Activated CD4-positive, alpha-beta memory T cell treated with anti-CD3 and anti-CD28 coated beads for 36 hours (primary cell): ENCODE measurements at regions not wholly inside any gene's neighbourhood (a gene's known extent, or its start where the extent isn't known, plus 50 kb on each side); places are given as distances from the start of the nearest gene placed in this dataset.
"Not testable (repeated sequence)": the region's sequence is repeated elsewhere in the genome, so short reads cannot be mapped to it uniquely, and the experiment has no call there.

Experiments used
- CTCF ChIA-PET: fragments of 350-600 bp; sonication (Branson Sonifier 250); formaldehyde crosslinking; loops from one replicate; lab custom pipeline; 2021; ENCODE audit warnings: antibody characterized with exemption, inconsistent platforms; lab: Charles Lee
- POLR2A ChIA-PET: fragments of 350-600 bp; sonication (Branson Sonifier 250); formaldehyde crosslinking; loops from one replicate; lab custom pipeline; 2021; ENCODE audit warnings: antibody characterized with exemption; lab: Charles Lee
- DNase-seq: peaks from one replicate; pipeline ENCODE4 v3.0.0-alpha.2; 2020
- H3K27ac Mint-ChIP-seq: one replicate; pipeline ENCODE4 v1.8.0; 2021; ENCODE audit warnings: mixed read lengths
- H3K27me3 Mint-ChIP-seq: one replicate; pipeline ENCODE4 v1.8.0; 2021; ENCODE audit warnings: mixed read lengths
- H3K36me3 Mint-ChIP-seq: one replicate; pipeline ENCODE4 v1.8.0; 2021; ENCODE audit warnings: mixed read lengths
- H3K4me1 Mint-ChIP-seq: one replicate; pipeline ENCODE4 v1.8.0; 2021; ENCODE audit warnings: low read depth, mixed read lengths
- H3K4me3 Mint-ChIP-seq: one replicate; pipeline ENCODE4 v1.8.0; 2021; ENCODE audit warnings: mild to moderate bottlenecking, mixed read lengths
- H3K9me3 Mint-ChIP-seq: one replicate; pipeline ENCODE4 v1.8.0; 2021; ENCODE audit warnings: mixed read lengths
- intact Hi-C: fragments of 100-400 bp; cut with micrococcal nuclease; formaldehyde crosslinking; loops from one replicate; pipeline ENCODE4 v1.15.1; 2023

DNA sequence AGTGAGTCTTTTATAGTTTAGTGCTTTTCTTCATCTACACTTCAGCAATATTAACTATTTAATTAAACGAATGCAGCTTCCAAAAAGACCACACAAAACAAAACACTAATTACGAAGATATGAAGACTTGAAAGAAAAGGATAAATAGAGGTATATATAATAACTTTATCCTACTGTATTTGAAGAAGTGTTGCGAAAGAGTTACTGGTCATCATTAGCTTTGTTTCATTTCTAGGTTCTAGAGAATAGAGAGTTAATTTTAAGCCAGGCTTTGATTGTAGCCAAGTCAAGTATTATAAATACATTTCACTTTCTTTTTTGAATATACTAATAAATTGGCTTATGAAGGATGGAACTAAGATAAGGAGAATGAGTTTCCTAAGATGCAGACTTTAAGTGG lies 416.8 kb upstream of the GBE1 start:
- DNase-seq: no peak
- intact Hi-C loops: no loop called here
- H3K27ac Mint-ChIP-seq: no peak overlapping the region
- ChIA-PET CTCF (interaction anchor here (0.5 kb wide), 1 partner anchor 17 kb away, joined by 3 read pairs; no protein-coding TSS in a partner anchor), POLR2A (no interaction called here)
- no peaks in the 10 kb centered on the region for H3K36me3 Mint-ChIP-seq
- no peaks in the 10 kb centered on the region for H3K4me1 Mint-ChIP-seq
- H3K27me3 Mint-ChIP-seq: no peaks in the 10 kb centered on the region
- no peaks in the 10 kb centered on the region for H3K9me3 Mint-ChIP-seq
- no peak overlapping the region for H3K4me3 Mint-ChIP-seq

DNA sequence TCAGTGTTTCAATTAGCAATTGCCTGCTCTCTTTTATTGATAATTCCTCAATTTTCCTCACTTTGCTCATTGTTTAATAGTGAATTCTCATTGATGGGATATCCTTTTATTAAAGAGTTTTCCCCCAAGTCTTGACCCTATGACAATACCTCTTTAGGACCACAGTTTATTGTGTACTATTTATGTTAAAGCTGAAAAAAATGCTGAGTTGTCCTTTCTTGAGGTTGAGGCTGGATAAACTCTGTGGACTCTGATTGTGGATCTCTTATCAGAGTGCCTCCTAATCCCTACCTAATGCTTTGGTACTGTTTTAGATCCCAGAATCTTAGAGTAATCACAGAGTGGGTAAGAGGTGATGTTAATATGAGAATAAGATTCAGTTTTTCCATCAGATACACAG lies 416.3 kb upstream of the GBE1 start:
- no peak overlapping the region for H3K4me3 Mint-ChIP-seq
- H3K36me3 Mint-ChIP-seq: no peaks in the 10 kb centered on the region
- H3K27ac Mint-ChIP-seq: no peak overlapping the region
- intact Hi-C loops: no loop called here
- ChIA-PET CTCF (no interaction called here), POLR2A (no interaction called here)
- H3K4me1 Mint-ChIP-seq: no peaks in the 10 kb centered on the region
- DNase-seq: no peak
- no peaks in the 10 kb centered on the region for H3K27me3 Mint-ChIP-seq
- no peaks in the 10 kb centered on the region for H3K9me3 Mint-ChIP-seq

DNA sequence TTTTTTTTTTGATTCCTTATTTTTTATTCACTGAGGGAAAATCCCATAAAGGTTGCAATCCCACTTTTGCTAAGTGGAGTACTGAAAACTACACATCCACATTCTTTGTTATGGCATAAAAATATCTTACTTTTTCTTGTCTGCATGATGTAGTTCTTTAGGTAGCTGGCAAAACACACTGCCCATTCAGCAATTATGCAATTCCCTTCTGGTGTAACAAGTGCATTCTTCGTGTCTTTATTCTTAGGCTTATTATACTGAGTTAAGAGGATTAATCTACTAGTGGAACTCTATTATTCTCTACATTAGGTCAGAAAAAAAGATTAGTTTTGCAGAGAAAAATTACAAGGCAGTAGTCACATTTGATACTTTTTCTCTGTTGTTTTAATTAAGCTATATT lies 403.8 kb upstream of the GBE1 start:
- ChIA-PET POLR2A (no interaction called here), CTCF (no interaction called here)
- no peak for DNase-seq
- Mint-ChIP-seq H3K9me3 (no peaks in the 10 kb centered on the region), H3K27me3 (no peaks in the 10 kb centered on the region), H3K27ac (no peak overlapping the region), H3K36me3 (no peaks in the 10 kb centered on the region), H3K4me1 (no peaks in the 10 kb centered on the region), H3K4me3 (no peak overlapping the region)
- intact Hi-C loops: no loop called here

DNA sequence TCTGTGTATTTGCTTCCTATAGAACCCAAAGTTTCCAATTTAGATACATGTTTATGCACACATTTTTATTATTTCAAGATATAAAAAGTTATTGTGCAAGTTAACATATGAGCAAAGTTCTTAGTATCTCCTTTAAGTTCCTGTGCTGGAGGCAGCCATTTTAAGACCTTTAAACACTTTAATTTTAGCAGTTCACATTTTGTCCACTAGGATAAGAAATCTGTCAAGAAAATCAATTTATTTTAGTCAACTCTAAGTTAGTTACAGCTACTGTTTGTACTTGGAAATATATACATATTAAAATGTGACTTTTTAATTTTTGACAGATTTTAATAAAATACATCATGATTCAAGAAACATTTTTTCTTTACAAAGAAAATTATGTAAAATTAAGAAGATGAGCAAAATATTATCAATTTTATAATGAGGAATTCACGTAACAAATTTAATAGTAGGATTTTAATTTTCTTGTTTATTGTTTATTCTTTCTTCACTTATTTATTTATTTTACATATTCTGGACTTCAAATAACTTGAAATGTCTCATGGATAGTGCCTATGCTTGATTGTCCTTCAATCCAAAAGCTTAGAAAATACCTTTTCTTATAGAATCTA lies 402.6 kb upstream of the GBE1 start:
- Mint-ChIP-seq H3K36me3 (no peaks in the 10 kb centered on the region), H3K4me1 (no peaks in the 10 kb centered on the region), H3K9me3 (no peaks in the 10 kb centered on the region), H3K4me3 (no peak overlapping the region), H3K27me3 (no peaks in the 10 kb centered on the region), H3K27ac (no peak overlapping the region)
- no peak for DNase-seq
- CTCF ChIA-PET: no interaction called here
- POLR2A ChIA-PET: no interaction called here
- intact Hi-C loops: no loop called here

DNA sequence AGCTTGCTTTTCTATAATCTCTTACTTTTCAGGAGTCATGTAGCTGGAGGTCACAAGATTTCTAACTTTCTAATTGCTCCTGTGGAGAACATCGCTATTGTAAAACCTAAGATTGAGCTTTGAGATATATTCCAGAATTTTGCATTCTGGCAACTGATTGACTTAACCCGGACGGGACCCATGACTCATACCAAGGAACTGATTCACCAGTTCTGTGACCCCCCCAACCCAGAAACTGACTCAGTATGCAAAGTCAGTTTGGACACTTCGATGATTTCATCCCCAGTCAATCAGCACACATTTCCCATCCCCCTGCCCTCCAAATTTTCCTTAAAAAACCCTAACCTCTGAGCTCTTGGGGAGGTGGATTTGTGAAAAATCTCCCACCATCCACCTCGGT lies 396.5 kb upstream of the GBE1 start:
- ChIA-PET CTCF (no interaction called here), POLR2A (no interaction called here)
- intact Hi-C loops: no loop called here
- no peaks in the 10 kb centered on the region for H3K4me1 Mint-ChIP-seq
- no peak overlapping the region for H3K4me3 Mint-ChIP-seq
- DNase-seq: no peak
- H3K36me3 Mint-ChIP-seq: no peaks in the 10 kb centered on the region
- H3K27me3 Mint-ChIP-seq: no peaks in the 10 kb centered on the region
- no peak overlapping the region for H3K27ac Mint-ChIP-seq
- H3K9me3 Mint-ChIP-seq: no peaks in the 10 kb centered on the region

DNA sequence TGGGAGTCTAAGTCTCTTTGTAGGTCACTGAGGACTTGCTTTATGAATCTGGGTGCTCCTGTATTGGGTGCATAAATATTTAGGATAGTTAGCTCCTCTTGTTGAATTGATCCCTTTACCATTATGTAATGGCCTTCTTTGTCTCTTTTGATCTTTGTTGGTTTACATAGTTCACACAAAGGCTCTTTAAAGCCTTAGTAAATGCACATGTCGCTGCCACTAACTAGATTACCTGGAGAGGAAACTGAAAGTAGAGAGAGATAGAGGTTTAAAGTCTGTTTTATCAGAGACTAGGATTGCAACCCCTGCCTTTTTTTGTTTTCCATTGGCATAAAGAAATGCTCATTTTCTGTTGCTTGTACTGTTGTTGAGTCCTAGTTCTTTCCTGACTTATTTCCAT lies 392.4 kb upstream of the GBE1 start:
- H3K27me3 Mint-ChIP-seq, H3K27ac Mint-ChIP-seq, intact Hi-C loops, H3K4me3 Mint-ChIP-seq, H3K4me1 Mint-ChIP-seq, POLR2A ChIA-PET, DNase-seq, CTCF ChIA-PET, H3K36me3 Mint-ChIP-seq, H3K9me3 Mint-ChIP-seq: not testable (repeated sequence)

DNA sequence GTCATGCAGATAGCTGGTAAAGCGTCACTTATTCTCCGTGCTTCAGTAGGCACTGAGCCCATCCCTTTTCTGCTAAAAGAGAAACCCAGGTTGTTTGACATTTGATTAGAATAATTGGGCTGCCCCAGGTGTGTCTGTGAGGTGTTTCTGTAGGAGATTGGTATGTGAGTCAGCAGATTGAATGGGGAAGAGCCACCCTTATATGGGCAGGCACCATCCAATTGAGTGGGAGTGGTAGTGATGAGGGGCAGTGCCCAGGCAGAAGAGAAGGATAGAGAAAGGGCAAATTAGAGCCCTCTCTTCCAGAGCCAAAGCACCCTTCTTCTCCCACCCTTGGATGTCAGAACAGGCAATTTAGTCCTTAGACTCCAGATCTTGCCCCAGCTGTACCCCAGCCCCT lies 384.3 kb upstream of the GBE1 start:
- H3K4me1 Mint-ChIP-seq: no peaks in the 10 kb centered on the region
- no peak overlapping the region for H3K4me3 Mint-ChIP-seq
- H3K36me3 Mint-ChIP-seq: no peaks in the 10 kb centered on the region
- H3K9me3 Mint-ChIP-seq: no peaks in the 10 kb centered on the region
- ChIA-PET POLR2A (no interaction called here), CTCF (no interaction called here)
- H3K27ac Mint-ChIP-seq: no peak overlapping the region
- no peak for DNase-seq
- no peaks in the 10 kb centered on the region for H3K27me3 Mint-ChIP-seq
- intact Hi-C loops: no loop called here

DNA sequence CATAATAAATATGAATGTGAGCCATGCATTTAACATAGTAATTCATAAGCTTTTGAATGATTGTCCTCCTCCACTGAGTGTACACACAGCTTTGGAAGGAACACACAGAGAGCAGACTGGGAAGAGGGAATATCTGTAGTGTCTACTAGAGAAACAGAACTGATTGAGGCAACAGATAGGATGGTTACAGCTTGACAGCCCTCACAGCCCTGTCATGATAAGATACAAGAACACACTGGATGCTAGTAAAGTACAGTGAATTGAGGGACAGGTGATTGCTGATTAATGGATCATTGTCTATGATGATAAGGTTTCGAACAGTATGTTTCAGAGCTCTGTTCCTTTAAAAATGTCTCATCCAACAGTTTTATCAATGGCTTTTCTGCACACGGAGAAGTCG lies 383.4 kb upstream of the GBE1 start:
- ChIA-PET POLR2A (no interaction called here), CTCF (interaction anchor here (1.0 kb wide), 1 partner anchor 13 kb away, joined by 3 read pairs; no protein-coding TSS in a partner anchor)
- DNase-seq: no peak
- H3K36me3 Mint-ChIP-seq: no peaks in the 10 kb centered on the region
- H3K9me3 Mint-ChIP-seq: no peaks in the 10 kb centered on the region
- intact Hi-C loops: no loop called here
- H3K27ac Mint-ChIP-seq: no peak overlapping the region
- no peaks in the 10 kb centered on the region for H3K4me1 Mint-ChIP-seq
- no peaks in the 10 kb centered on the region for H3K27me3 Mint-ChIP-seq
- no peak overlapping the region for H3K4me3 Mint-ChIP-seq

DNA sequence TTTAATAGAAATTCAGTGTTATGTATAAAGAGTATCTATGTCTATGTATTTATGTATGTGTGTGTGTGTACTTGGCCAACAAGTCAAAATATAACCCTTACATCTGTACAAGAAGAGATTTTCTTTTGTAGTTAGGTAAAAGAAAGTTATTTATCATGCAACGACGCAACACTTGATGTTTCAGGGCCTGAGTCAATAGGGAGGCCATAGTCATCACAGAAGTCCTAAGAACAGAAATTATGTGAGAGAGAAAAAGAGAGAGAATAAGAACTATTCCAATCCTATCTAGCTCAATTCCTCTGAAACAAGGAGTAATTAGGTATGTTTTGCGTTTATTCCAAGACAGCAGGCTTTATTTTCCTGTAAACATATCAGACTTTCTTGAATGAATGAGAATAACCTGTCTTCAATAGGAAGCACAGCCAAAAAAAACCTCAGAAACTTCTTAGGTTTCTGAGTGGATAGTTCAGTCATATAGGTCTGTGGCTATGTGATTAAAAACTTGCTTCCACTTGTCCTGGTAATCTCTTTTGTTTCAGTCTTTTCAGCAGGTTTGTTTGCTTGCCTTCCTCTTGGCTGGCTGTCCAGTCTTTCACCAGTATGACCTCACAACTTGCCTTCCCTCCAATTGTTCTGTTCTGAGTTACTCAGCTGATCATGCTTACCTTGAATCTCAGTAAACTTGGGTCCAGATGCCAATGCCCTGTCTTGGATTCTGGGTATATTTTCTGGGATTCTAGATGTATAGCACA lies 382.4 kb upstream of the GBE1 start:
- no peak for DNase-seq
- H3K4me1 Mint-ChIP-seq: no peaks in the 10 kb centered on the region
- intact Hi-C loops: no loop called here
- H3K4me3 Mint-ChIP-seq: no peak overlapping the region
- no peaks in the 10 kb centered on the region for H3K27me3 Mint-ChIP-seq
- no peak overlapping the region for H3K27ac Mint-ChIP-seq
- no peaks in the 10 kb centered on the region for H3K9me3 Mint-ChIP-seq
- ChIA-PET POLR2A (no interaction called here), CTCF (interaction anchor here (1.0 kb wide), 1 partner anchor 12 kb away, joined by 3 read pairs; no protein-coding TSS in a partner anchor)
- H3K36me3 Mint-ChIP-seq: no peaks in the 10 kb centered on the region

DNA sequence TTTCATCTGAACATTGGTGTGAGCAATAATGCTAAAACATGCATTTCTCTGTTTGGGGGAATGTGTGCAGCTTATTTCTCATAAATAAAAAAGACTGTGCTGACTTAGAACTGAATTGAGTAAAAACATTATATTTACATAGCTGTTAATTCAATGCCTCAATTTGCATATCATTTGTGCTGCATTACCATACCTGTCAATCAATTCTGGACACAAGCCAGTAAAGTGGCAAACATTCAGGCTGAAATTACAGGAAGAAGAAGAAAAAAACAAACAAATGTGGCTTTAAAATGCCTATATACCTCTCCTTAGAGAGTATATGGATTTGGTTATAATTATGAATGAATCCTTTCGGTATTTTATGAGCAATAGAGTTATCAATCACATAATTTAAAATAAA lies 380.1 kb upstream of the GBE1 start:
- intact Hi-C loops: no loop called here
- Mint-ChIP-seq H3K4me1 (no peaks in the 10 kb centered on the region), H3K36me3 (no peaks in the 10 kb centered on the region), H3K4me3 (no peak overlapping the region), H3K27me3 (no peaks in the 10 kb centered on the region), H3K9me3 (no peaks in the 10 kb centered on the region), H3K27ac (no peak overlapping the region)
- POLR2A ChIA-PET: no interaction called here
- DNase-seq: no peak
- CTCF ChIA-PET: interaction anchor here (1.9 kb wide), 1 partner anchor 9 kb away, joined by 5 read pairs; no protein-coding TSS in a partner anchor

DNA sequence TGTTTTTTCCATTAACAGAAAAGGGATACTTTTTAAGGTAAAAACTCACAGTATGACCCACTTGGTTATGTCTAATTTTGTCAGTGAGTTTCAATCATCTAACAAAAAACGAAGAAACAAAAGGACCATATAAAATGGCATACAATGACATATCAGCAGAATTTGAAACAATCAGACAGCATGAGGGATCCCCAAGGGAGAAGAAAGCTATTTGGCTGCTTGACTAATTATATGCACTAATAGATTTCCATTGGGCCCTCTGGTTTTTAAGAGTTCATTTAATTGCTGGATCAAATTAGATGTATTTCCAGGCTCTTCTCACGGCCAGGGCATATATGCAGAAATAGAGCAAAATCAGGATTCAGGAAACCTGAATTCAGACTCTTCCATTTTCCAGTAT lies 376.4 kb upstream of the GBE1 start:
- H3K27ac Mint-ChIP-seq: no peak overlapping the region
- H3K36me3 Mint-ChIP-seq: no peaks in the 10 kb centered on the region
- no peak for DNase-seq
- no peaks in the 10 kb centered on the region for H3K27me3 Mint-ChIP-seq
- H3K9me3 Mint-ChIP-seq: no peaks in the 10 kb centered on the region
- H3K4me3 Mint-ChIP-seq: no peak overlapping the region
- CTCF ChIA-PET: interaction anchor here (1.2 kb wide), 1 partner anchor 647 kb away, joined by 3 read pairs; no protein-coding TSS in a partner anchor
- POLR2A ChIA-PET: no interaction called here
- intact Hi-C loops: no loop called here
- no peaks in the 10 kb centered on the region for H3K4me1 Mint-ChIP-seq

DNA sequence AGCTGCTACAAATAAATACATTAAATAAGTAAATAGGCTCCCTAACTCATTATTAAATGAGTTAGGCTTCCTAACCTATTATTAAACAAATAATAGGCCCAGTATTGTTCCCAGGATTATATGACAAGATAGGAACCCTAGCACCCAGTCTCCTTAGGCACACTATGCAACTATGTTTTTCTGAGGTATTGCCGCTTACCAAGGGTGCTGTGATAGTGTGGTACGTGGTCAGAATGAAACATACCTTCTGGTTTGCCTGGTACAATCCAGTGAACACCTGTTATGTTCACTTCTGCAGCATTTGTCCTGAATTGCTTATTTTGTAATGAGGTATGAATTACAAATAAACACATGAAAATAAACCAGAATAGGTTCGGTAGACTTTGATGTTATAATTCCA lies 375.6 kb upstream of the GBE1 start:
- ChIA-PET POLR2A (no interaction called here), CTCF (interaction anchor here (1.2 kb wide), 1 partner anchor 646 kb away, joined by 3 read pairs; no protein-coding TSS in a partner anchor)
- H3K9me3 Mint-ChIP-seq: no peaks in the 10 kb centered on the region
- no peak for DNase-seq
- intact Hi-C loops: no loop called here
- no peaks in the 10 kb centered on the region for H3K36me3 Mint-ChIP-seq
- no peak overlapping the region for H3K27ac Mint-ChIP-seq
- no peaks in the 10 kb centered on the region for H3K4me1 Mint-ChIP-seq
- no peaks in the 10 kb centered on the region for H3K27me3 Mint-ChIP-seq
- no peak overlapping the region for H3K4me3 Mint-ChIP-seq
